GM19455 (cell line): ENCODE measurements at regions not wholly inside any gene's neighbourhood (a gene's known extent, or its start where the extent isn't known, plus 50 kb on each side); places are given as distances from the start of the nearest gene placed in this dataset.

Source experiments
- ATAC-seq: cut with Tn5 transposase; IDR thresholded peaks from one replicate; pipeline ENCODE4 v1.9.1; 2021; ENCODE audit not compliant: unreplicated experiment

DNA sequence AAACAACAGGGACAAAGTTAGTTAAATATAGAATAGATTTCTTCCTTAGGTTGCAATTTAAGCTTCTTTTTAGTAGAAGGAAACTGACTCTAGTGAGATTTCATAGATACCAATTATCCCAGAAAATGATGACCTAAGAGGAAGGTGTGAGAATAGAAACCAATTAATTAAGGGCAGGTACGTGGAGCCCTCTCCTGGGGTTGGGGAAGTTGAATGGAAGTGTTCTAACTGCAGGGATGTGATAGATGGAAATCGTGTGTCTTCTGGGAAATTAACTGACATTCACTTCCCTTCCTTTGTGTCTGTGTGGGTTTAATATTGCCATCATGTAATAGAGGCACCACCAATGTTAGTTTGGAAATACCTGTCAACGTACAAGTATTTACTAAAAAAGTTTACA lies 204.1 kb upstream of the ANK2 start:
- no peak for ATAC-seq

DNA sequence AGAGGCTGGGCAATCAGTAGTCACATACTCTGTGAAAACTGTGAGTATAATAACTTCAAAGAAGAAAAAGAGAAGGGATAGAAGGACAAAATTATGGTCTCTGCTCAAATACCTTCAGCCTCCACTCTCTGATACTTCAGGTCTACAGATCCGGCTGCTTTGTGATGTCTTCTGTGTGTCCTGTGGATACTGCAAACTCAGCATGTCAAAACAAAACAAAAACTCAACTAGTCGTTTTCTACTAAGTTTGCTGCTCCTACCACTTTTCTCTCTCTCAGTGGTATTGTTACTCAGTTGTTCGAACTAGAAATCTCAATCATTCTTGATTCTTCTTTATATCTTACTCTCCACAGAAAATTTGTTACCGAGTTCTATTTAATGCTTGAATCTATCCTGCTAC lies 202.4 kb upstream of the ANK2 start:
- no peak for ATAC-seq

DNA sequence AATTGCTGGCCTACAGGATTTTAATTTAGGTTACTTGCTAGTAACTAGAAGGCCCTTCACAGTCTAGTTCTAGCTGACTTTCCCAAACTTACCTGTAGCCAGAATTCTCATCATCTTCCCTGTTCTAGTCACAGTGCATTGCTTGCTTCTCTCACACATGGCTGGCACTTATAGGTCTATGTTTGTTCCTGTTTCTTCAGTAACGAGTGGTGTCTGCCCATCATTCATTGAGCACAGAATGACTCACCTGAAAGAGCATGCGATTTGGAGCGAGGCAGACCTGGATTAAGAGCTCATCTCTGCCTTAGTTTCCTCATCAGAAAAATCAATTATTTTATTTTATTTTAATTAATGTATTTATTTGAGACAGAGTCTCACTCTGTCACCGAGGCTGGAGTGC lies 201.7 kb upstream of the ANK2 start:
- no peak for ATAC-seq

DNA sequence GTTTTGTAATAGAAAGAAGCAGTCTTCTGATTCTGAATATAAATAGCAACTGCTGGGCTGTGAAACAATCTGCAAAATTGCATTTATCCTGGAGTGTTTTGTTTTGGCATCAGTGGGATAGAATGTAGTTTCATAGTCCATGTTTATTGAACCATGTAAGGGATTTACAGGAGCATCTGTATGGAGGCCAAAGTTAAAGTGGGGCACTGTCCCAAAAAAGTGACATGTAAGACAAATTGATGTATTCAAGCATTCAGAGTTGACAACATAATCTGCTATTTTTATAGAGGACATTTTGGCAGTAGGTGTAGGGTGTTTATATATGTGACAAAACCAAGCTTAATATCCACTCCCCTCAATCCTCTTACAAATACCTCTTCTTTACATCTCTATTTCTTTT lies 200.5 kb upstream of the ANK2 start:
- ATAC-seq: no peak

DNA sequence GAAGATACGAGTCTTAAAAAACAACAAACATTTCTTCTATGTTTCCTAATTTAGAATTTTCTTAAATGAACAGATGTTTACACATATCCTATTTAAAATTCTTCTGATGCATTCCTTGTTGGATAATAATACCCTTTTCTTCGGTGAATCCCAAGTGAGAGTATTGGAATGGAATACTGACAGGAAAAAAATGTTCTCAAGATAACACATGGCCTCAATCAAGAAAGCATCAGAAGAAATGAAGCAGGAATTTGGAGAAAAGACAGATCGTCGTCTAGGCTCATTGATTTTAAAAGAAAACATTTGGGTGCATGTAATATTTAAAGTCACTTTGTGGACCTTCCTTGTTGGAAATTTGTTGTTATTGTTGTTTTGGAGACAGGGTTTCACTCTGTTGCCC lies 196.9 kb upstream of the ANK2 start:
- ATAC-seq: no peak

DNA sequence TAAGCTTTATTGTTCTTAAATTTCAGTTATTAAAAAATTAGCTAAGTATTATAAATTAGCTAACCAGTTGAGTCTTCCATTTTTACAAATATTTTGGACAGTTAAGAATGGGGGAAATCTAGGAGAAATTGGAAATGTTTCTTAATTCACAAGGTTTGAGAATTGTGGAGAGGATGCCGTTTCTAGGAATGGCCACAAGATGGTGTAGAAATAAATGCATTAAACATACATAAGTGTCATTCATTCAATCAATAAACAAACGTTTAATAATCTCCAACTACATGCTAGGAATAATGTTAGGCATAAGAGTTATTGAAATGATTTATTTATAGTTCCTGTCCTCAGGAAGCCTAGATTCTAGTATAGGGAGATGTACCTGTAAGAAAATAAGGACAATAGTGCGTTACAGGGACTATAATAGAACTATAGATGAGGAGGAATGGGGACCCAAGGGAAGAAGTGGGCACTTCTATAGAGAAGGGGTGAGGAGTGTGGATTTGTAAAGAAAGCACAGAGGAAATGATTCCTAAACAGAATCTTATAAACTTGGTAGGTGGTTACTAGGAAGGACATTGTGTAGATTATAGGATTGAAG lies 195.7 kb upstream of the ANK2 start:
- ATAC-seq: no peak

DNA sequence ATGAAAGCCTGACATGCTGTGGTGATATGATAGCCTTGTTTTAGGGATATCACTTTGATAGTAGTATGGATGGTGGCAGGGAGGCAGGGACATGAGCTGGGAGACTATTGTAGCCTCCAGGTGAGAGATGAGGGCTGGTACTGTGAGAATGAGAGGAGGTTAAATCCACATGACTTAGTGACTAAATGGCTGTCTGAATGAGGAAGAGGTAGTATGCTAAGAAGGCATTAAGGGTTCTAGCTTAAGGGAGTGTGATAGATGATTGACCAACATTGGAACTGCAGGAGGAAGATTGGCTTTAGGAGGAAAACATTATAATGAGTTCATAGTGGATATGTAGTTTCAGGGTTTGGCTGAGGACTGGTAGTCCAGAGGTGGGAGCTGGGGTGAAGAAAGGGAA lies 195.0 kb upstream of the ANK2 start:
- no peak for ATAC-seq

DNA sequence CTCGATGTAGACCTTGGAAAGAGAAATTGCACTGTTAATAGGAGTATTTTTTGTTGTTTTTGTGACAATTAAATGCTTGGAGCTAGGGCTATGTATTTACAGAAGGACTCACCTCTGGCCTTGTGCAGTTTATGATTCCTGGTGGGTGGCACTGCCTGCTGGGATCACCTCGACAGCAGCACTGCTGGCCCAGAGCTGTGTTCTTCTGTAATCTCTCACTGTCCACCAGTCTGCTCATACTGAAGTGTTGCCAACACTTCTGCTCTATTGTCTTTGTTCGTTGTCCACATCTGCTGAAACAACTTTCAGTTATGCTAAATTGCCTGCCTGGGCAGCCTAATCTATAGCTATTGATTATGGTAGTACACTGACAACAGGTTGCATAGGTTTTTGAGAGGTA lies 194.4 kb upstream of the ANK2 start:
- no peak for ATAC-seq

DNA sequence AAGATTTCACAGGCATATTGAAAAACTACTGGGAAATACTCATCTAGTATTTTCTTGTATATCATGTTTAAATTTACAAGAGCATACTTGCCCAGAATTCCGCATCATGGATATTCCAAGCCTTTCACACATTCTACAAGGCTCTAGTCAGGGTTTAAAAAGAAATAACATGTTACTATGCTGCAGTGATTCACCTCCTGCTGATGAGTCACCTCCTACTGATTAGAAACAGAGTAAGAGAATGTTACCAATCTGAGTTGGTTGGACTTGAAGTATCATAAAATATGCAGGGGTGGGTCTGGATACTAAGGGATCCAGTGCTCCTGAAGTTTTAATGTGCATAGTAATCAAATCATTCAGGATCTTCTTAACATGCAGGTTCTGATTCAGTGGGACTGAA lies 192.0 kb upstream of the ANK2 start:
- ATAC-seq: no peak

DNA sequence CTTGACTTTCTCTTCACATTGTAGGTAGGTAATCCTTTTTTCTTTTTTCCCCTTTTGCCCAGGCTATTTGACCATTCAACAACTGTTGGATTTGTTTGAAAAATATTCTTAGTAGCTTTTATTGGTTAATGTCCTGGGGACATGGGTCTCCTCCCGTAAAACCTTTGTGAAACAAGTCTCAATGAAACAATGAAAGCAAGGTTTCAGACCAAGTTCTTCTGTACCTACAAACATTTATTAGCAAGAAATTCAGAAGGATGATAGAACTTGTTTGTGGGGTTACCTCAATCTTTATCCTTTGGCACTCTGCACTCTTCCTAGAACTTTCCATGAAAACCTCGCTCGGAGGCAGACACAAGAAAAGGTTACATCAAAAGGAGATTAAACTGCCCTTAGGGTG lies 190.7 kb upstream of the ANK2 start:
- no peak for ATAC-seq

DNA sequence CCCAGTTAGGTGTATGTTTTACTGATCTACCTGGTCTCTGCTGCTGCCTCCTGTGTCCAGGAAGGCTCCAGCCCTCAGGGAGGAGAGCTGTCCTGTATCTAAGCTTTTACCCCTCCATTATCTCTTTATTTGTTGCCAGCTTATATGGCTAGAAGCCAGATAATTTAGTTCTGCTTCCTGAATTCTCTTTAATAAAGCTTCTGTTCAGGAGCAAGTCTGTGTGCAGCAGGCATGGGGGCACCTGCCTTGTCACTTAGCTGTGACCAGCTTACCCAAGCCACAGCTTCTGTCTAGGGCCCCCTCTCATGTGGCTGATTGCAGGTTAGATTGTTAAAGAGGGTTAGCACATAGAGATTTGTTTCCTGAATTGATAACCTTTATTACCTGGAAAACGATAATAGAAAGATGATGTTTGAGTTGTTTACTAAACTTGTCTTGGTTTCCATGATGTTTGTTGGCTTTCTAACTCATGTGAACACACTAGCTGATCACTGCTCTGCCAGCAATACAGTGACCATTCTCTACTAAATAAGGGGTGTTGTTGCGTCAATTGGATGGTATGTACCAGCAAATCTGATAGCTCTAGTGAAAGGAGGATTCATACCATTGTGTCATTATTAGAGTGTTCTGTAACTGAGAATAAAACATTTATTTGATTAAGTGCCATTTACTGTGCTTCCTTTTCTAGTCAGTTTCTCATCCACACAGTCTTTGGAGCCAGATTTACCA lies 189.8 kb upstream of the ANK2 start:
- ATAC-seq: no peak

DNA sequence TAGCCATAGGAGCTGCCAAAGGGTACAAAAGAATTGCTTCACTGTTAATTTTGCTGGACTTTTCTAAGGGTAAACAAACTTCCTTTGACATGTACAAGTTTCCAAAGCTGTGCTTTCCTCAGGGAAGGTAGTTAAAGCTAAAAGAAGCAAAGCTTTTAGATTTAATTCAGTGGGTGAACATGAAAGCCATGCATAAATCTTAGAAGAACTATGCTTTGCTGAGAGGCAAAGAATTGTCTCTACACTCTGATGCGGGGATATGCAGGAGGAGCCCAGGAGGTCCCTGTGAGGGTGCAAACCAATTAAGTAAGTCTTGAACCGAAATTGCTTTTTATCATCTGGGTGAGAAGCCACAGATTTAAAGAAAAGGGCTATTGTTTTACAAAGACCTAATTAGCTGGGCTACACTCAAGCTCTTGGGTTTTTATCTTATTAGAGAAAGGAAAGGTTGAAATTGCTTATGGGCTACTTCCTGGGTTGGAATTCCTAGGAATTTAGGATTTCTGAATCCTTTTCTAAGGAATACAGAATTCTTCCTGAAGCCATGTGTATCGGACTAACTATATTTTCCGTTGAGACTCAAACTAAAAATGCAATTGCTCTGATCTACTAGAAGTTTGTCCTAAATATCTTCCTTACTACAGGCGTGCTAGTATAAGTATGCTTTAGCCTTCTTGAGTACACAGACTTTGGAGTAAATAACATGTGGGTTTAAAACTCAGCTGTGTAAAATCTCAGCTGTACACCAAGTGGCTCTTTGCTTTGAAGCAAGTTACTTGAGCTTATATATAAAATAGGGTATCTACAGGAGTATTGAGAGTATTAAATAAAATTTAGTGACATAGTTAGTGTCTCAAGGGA lies 188.4 kb upstream of the ANK2 start:
- no peak for ATAC-seq

DNA sequence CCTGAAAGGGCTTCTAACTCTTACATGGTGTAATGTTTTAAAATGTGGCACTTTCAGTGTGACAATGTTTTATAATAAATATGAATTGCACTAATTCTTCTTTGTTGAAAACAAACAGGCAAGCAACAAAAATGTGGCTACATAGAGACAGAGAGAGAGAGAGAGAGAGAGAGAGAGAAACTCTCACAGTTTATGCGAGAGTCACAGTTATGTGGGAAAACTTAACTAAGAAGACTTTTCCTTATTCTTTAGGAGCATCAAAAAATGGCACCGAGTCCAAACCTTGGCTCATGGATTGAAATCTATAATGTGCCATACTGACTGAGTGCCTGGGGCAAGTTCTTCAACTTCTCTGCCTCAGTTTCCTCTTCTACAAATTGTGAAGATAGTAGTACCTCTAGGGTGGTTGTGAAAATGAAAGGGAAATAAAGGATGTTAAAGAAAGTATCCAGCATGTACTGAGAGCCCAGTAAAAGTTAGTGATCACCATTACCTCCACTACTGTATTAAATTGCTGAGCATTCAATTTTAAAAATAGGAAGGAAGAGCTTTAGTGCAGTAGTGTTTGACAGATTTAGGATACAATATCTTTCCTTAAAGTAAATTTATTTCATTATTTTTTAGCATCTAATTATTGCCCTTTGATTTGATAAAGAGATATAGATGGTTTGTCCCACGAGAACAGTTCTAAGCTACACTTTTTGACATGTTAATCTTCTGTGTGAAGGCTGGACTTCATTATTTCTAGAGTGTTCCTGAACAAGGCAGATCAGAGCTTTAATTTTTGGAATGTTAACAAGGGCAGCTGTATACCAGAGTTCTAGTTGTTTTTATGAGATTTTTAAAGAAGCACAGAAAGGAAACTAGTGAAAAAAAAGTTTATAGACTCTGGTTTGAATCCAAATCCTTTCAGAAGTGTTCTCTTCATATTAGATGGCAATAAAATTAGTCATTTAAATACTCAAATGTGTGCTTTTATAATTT lies 187.5 kb upstream of the ANK2 start:
- ATAC-seq: no peak

DNA sequence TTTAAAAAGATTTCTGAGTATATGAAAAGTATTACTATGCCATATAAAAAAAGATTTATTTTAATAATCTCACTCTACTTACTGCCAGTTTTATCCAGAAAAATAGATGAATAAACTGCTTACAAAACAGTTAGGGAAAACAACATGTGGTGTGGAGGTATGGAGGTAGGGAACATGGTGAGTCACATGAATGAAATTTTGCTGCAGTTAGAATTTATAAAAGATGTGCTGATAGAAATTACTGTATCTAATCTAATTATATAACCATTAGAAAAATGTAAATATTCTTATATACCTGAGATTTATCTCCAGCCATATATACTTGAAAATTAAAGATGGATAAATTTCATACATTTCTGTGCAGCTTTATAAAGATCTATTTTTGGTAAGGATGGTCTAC lies 184.0 kb upstream of the ANK2 start:
- no peak for ATAC-seq

DNA sequence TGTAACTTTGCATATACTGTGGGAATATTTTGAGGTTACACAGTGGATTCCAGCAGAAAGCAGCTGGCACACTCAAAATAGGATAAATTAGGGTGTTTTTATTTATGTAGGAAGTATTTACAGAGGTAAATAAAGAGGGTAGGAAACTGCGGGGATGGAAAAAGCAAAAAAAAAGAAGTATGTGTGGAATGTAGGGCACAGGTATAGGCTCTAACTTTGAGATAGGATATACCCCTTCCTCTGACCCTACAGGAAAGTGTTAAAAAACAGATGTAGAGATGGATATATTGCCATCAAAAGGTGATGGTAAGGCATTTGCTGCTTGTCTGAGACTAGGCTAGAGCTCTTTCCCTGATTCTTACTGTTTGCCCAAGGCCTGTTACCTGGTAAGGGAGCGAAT lies 173.1 kb upstream of the ANK2 start:
- no peak for ATAC-seq

DNA sequence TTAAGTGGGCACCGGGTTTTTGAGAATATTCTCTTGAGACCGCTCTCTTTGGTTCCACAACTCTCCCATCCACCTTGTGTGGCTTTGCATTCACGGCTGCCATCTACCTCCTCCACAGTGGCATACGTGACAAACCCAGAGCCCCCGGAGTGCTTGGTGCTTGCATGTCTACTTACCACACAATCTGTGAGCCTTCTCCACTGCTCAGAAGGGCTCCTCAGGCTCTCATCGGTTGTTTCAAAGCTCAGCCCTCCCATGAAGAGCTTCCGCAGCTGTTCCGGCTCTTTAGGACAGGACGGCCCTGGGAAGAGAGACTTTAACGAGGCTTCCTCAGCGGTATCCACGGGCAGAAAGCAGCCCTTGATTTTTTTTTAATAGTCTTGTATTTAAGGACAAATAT lies 167.6 kb upstream of the ANK2 start:
- ATAC-seq: no peak

DNA sequence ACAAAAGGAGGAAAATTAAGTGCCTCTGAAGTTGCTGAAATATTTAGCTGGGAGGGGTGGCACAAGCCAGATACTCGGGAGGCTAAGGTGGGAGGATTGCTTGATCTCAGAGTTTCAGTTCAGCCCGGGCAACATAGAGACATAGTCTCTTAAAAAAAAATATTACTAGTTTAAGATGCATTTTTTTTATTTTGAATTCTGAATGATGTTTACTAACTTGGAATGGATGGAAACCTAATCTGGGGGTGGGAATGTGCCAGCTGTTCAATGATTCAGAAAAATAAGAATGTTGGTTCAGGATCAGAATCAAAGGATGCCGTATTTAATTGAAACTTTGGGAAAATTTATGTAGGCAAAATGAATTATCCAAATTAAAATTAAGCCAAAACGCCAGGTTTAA lies 167.2 kb upstream of the ANK2 start:
- ATAC-seq: no peak

DNA sequence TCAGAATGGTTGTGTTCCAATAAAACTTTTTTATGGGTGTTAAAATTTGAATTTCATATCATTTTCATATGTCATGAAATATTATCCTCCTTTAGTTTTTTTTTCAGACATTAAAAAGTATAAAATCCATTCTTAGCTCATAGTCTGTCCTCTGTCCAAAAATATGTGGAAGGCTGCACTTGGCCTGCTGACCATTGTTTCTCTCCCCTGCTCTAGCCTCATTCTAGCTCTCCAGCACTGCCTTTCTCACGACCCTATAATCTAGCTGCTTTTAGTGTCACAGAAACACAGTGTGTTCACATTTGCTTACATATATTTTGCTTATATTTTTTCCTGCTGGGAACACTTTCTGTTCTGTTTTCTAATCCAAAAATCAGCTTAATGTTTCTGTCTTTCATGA lies 165.0 kb upstream of the ANK2 start:
- ATAC-seq: no peak

DNA sequence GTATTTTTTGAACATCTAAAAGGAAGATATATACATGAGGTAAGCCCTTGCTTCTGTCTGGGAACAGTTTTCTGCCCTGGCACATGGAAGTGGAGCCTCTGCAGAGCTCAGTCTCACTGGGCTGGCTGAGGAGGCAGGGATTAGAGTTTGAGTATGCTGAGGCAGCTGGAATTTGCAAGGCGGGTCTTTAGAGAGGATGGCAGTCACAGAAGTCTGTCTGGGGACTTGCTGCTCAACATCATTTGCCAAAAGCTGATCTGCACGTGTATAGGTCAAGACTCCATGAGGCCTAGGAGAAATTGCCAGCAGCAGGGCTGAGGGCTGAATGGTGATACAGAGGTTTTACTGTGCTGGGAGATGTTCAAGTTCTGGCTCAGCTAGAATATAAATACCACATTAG lies 163.6 kb upstream of the ANK2 start:
- ATAC-seq: no peak

DNA sequence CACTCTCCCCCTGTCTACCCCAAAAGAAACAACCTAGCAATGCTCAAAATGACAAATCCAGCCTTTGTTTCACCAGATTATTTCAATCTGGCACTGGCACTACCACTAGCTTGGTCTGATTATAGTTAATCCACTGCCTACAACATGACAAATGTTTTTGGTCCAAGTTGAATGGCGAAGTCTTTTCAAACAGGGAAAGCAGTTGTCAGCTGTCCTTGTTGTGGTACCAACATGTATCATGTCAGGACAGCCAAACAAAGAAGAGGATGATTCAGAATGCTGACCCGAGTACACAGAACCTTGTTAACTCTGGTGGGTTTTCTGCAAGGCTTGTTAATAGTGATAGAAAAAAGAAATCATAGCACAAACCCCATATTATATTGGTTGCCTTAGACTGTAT lies 160.8 kb upstream of the ANK2 start:
- ATAC-seq: no peak

DNA sequence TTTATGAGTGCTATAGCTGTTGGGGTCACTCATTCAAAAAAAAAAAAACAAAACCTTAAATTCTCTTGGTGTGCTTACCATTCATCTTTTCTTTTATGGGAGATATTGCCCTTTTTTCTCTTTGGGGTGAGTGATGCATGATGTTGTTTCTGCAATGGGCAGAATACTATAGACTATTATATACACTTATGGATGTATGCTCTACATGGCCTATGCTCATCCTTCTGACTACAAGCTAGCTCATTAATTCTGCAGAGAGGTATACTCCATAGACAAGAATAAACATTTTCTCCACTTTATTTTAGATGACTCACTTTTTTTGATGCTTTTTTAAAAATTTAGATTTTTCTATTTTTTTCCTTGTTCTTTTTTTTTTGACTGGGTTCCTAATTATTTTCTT lies 160.3 kb upstream of the ANK2 start:
- ATAC-seq: no peak
